Bronchial epithelial cell (primary cell): ENCODE measurements at regions not wholly inside any gene's neighbourhood (a gene's known extent, or its start where the extent isn't known, plus 50 kb on each side); places are given as distances from the start of the nearest gene placed in this dataset.
A peak's percentile ranks its signal among the peaks of the same experiment; 100 is the strongest.

Source experiments
- DNase-seq: peaks from one replicate; pipeline ENCODE4 v3.0.0-alpha.2; 2010; ENCODE audit warnings: low read depth
- FAIRE-seq: peaks from 2 replicates; lab custom pipeline; 2011; peaks lifted over from hg19 to GRCh38; lab: Jason Lieb, UNC
- H3K27me3 ChIP-seq: 2 replicates; pipeline ENCODE4 v1.5.1; 2011; ENCODE audit warnings: low read length; ENCODE audit not compliant: control insufficient read depth, insufficient read depth
- H3K36me3 ChIP-seq: 2 replicates; pipeline ENCODE4 v1.5.1; 2011; ENCODE audit warnings: low read length; ENCODE audit not compliant: control insufficient read depth, insufficient read depth
- H3K4me3 ChIP-seq: 2 replicates; pipeline ENCODE4 v1.5.1; 2011; ENCODE audit warnings: mild to moderate bottlenecking, low read depth, low read length, control low read depth
- CTCF ChIP-seq: IDR thresholded peaks from 2 replicates; pipeline ENCODE4 v1.5.1; 2011; ENCODE audit warnings: mild to moderate bottlenecking, moderate library complexity, low read length, control low read depth, inconsistent platforms; ENCODE audit not compliant: insufficient read depth, severe bottlenecking

GRCh38 chr18:72672364-72673184, 128.4 kb upstream of the CBLN2 start:
- peak; percentile 44 for TF ChIP-seq CTCF
- H3K4me3 ChIP-seq: no peak overlapping the region
- no peaks in the 10 kb centered on the region for H3K36me3 ChIP-seq
- DNase-seq (peak; percentile 19), FAIRE-seq (no peak)
- no peaks in the 10 kb centered on the region for H3K27me3 ChIP-seq

GRCh38 chr18:72667932-72668331, 123.8 kb upstream of the CBLN2 start:
- DNase-seq: no peak
- H3K27me3 ChIP-seq: no peaks in the 10 kb centered on the region
- no peak for FAIRE-seq
- no peak for TF ChIP-seq CTCF
- H3K36me3 ChIP-seq: no peaks in the 10 kb centered on the region
- H3K4me3 ChIP-seq: no peak overlapping the region

GRCh38 chr18:72652990-72653593, 109.0 kb upstream of the CBLN2 start:
- H3K27me3 ChIP-seq: no peaks in the 10 kb centered on the region
- DNase-seq (peak; percentile 18), FAIRE-seq (no peak)
- no peak overlapping the region for H3K4me3 ChIP-seq
- no peaks in the 10 kb centered on the region for H3K36me3 ChIP-seq
- TF ChIP-seq CTCF: peak; percentile 36

GRCh38 chr18:72651033-72651432, 106.9 kb upstream of the CBLN2 start:
- FAIRE-seq (no peak), DNase-seq (no peak)
- Histone ChIP-seq H3K4me3 (no peak overlapping the region), H3K36me3 (no peaks in the 10 kb centered on the region), H3K27me3 (no peaks in the 10 kb centered on the region)
- TF ChIP-seq CTCF: no peak

GRCh38 chr18:72648481-72648960, 104.4 kb upstream of the CBLN2 start:
- H3K4me3 ChIP-seq: no peak overlapping the region
- no peak for TF ChIP-seq CTCF
- FAIRE-seq: no peak
- H3K36me3 ChIP-seq: no peaks in the 10 kb centered on the region
- no peaks in the 10 kb centered on the region for H3K27me3 ChIP-seq
- DNase-seq: no peak
